ENCODE measurements at regions not wholly inside any gene's neighbourhood (a gene's known extent, or its start where the extent isn't known, plus 50 kb on each side); places are given as distances from the start of the nearest gene placed in this dataset.

- Histone ChIP-seq H3K9me3 (ENCODE audit: control insufficient read depth, insufficient read depth, low read length) (peaks cover 50% of the 10 kb centered on the region), H3K27me3 (ENCODE audit: control insufficient read depth, insufficient read depth, low read length) (no peaks in the 10 kb centered on the region), H3K4me3 (ENCODE audit: low read depth, low read length) (no peak overlapping the region), H3K27ac (ENCODE audit: low read depth, low read length) (no peak overlapping the region)
- TF ChIP-seq CTCF (IDR thresholded peaks at IDR 0.05; ENCODE audit: low read depth, low read length) = no peak
- ChIA-PET CTCF (no interaction called here), POLR2A (no interaction called here)
- DNase-seq (ENCODE audit: low read depth, low spot score) = no peak
These were observed 144.6 kb upstream of the GPR26 start for GRCh38 chr10:123521556-123521955.

GRCh38 chr10:123522702-123523312, 143.3 kb upstream of the GPR26 start:
- no peak overlapping the region for H3K27ac ChIP-seq (ENCODE audit: low read depth, low read length)
- TF ChIP-seq CTCF (IDR thresholded peaks at IDR 0.05; ENCODE audit: low read depth, low read length) = no peak
- ChIA-PET POLR2A (no interaction called here), CTCF (no interaction called here)
- no peak overlapping the region for H3K4me3 ChIP-seq (ENCODE audit: low read depth, low read length)
- no peak for DNase-seq (ENCODE audit: low read depth, low spot score)
- no peaks in the 10 kb centered on the region for H3K27me3 ChIP-seq (ENCODE audit: control insufficient read depth, insufficient read depth, low read length)
- H3K9me3 ChIP-seq (ENCODE audit: control insufficient read depth, insufficient read depth, low read length) = peaks cover 46% of the 10 kb centered on the region

GRCh38 chr10:123523833-123524232, 142.3 kb upstream of the GPR26 start:
- POLR2A ChIA-PET = no interaction called here
- H3K27me3 ChIP-seq (ENCODE audit: control insufficient read depth, insufficient read depth, low read length) = no peaks in the 10 kb centered on the region
- CTCF ChIA-PET = no interaction called here
- no peak overlapping the region for H3K4me3 ChIP-seq (ENCODE audit: low read depth, low read length)
- TF ChIP-seq CTCF (IDR thresholded peaks at IDR 0.05; ENCODE audit: low read depth, low read length) = no peak
- DNase-seq (ENCODE audit: low read depth, low spot score) = no peak
- H3K9me3 ChIP-seq (ENCODE audit: control insufficient read depth, insufficient read depth, low read length) = peaks cover 39% of the 10 kb centered on the region
- no peak overlapping the region for H3K27ac ChIP-seq (ENCODE audit: low read depth, low read length)

GRCh38 chr10:123526356-123527064, 139.6 kb upstream of the GPR26 start:
- POLR2A ChIA-PET = no interaction called here

More at GRCh38 chr10:123526356-123527064, 139.6 kb upstream of the GPR26 start:
- H3K27ac ChIP-seq (ENCODE audit: low read depth, low read length) = no peak overlapping the region
- CTCF ChIA-PET = no interaction called here
- no peak overlapping the region for H3K4me3 ChIP-seq (ENCODE audit: low read depth, low read length)
- H3K9me3 ChIP-seq (ENCODE audit: control insufficient read depth, insufficient read depth, low read length) = peaks cover 32% of the 10 kb centered on the region
- no peak for DNase-seq (ENCODE audit: low read depth, low spot score)
- no peak for TF ChIP-seq CTCF (IDR thresholded peaks at IDR 0.05; ENCODE audit: low read depth, low read length)
- no peaks in the 10 kb centered on the region for H3K27me3 ChIP-seq (ENCODE audit: control insufficient read depth, insufficient read depth, low read length)

Measured in AG04450 (cell line).